HFFc6 (cell line): ENCODE measurements at regions not wholly inside any gene's neighbourhood (a gene's known extent, or its start where the extent isn't known, plus 50 kb on each side); places are given as distances from the start of the nearest gene placed in this dataset.
"Not testable (repeated sequence)": the region's sequence is repeated elsewhere in the genome, so short reads cannot be mapped to it uniquely, and the experiment has no call there.

Experiments used
- DNase-seq: peaks from one replicate; pipeline ENCODE4 v3.0.0-alpha.2; 2018
- H3K27ac Mint-ChIP-seq: 2 replicates; pipeline ENCODE4 v1.8.0; 2020; ENCODE audit warnings: mild to moderate bottlenecking, mixed read lengths
- H3K27me3 Mint-ChIP-seq: 2 replicates; pipeline ENCODE4 v1.8.0; 2021; ENCODE audit warnings: mild to moderate bottlenecking, moderate library complexity, mixed read lengths; ENCODE audit not compliant: insufficient read depth
- H3K36me3 Mint-ChIP-seq: 2 replicates; pipeline ENCODE4 v1.8.0; 2021; ENCODE audit warnings: low read depth, mixed read lengths
- H3K4me1 Mint-ChIP-seq: 2 replicates; pipeline ENCODE4 v1.8.0; 2020; ENCODE audit warnings: low read depth, mixed read lengths
- H3K4me3 Mint-ChIP-seq: 2 replicates; pipeline ENCODE4 v1.8.0; 2020; ENCODE audit warnings: mild to moderate bottlenecking, moderate library complexity, mixed read lengths
- H3K9me3 Mint-ChIP-seq: 2 replicates; pipeline ENCODE4 v1.8.0; 2020; ENCODE audit warnings: mild to moderate bottlenecking, mixed read lengths
- TF ChIP-seq, protein P1 (sequence below): fragments of 200-600 bp; sonication (generic); IDR thresholded peaks from 2 replicates; pipeline ENCODE4 v1.5.0; 2021; ENCODE audit warnings: antibody characterized with exemption, mild to moderate bottlenecking

DNA sequence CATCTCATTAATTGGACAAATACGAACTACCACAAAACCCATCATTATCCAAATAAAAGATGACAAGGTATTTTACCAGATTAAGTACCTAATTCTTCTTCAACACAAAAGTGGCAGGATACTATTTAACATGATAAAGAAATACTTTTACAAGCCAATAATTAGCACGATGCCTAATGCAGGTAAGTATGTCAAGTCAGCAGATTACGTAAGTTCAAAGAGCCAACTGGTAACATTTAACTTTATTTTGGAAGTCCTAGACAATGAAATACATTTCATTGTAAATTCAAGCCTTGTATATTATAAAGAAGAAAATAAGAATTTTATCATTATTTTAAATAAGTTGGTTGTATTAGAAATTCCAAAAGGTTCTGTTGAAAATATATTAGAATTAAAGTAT lies 535.3 kb upstream of the SOX9 start:
- DNase-seq = no peak
- H3K36me3 Mint-ChIP-seq = no peaks in the 10 kb centered on the region
- peaks cover 10% of the 10 kb centered on the region; the same call in 1 of the 2 replicates for H3K4me1 Mint-ChIP-seq
- H3K9me3 Mint-ChIP-seq = no peaks in the 10 kb centered on the region
- TF ChIP-seq, protein P1, sequence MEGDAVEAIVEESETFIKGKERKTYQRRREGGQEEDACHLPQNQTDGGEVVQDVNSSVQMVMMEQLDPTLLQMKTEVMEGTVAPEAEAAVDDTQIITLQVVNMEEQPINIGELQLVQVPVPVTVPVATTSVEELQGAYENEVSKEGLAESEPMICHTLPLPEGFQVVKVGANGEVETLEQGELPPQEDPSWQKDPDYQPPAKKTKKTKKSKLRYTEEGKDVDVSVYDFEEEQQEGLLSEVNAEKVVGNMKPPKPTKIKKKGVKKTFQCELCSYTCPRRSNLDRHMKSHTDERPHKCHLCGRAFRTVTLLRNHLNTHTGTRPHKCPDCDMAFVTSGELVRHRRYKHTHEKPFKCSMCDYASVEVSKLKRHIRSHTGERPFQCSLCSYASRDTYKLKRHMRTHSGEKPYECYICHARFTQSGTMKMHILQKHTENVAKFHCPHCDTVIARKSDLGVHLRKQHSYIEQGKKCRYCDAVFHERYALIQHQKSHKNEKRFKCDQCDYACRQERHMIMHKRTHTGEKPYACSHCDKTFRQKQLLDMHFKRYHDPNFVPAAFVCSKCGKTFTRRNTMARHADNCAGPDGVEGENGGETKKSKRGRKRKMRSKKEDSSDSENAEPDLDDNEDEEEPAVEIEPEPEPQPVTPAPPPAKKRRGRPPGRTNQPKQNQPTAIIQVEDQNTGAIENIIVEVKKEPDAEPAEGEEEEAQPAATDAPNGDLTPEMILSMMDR = no peak
- no peak overlapping the region for H3K27ac Mint-ChIP-seq
- no peaks in the 10 kb centered on the region; the same call in 1 of the 2 replicates for H3K27me3 Mint-ChIP-seq
- H3K4me3 Mint-ChIP-seq = no peak overlapping the region

DNA sequence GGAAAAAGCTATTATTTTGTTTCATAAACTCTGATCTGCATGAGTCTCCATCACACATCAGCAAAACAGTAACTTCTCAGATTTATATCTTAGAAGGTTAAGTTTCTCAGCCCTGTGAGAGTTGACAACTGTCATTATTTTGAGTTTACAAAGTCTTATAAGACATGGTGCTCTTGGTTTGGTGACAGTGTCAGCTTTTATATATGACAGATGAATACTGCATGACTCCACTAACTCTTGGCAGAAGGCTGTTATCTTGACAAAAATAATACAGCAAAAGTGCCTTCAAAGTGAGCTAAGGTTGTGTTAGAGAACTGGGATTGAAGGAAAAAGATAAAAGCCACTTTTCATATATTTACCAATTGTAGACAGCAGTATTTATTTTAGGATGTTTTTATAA lies 528.4 kb upstream of the SOX9 start:
- Mint-ChIP-seq H3K36me3 (no peaks in the 10 kb centered on the region), H3K27me3 (no peaks in the 10 kb centered on the region; the same call in 1 of the 2 replicates), H3K9me3 (no peaks in the 10 kb centered on the region), H3K4me1 (peaks cover 10% of the 10 kb centered on the region; the same call in 1 of the 2 replicates), H3K27ac (no peak overlapping the region), H3K4me3 (no peak overlapping the region)
- DNase-seq = no peak
- TF ChIP-seq, protein P1 = no peak

- no peak overlapping the region for H3K4me3 Mint-ChIP-seq
- H3K9me3 Mint-ChIP-seq = no peaks in the 10 kb centered on the region
- peaks cover 10% of the 10 kb centered on the region; the same call in 1 of the 2 replicates for H3K4me1 Mint-ChIP-seq
- H3K27ac Mint-ChIP-seq = no peak overlapping the region
- no peaks in the 10 kb centered on the region for H3K36me3 Mint-ChIP-seq
- H3K27me3 Mint-ChIP-seq = no peaks in the 10 kb centered on the region; the same call in 1 of the 2 replicates
- no peak for DNase-seq
- TF ChIP-seq, protein P1 = no peak
These were observed 527.7 kb upstream of the SOX9 start for GRCh38 chr17:71593078-71593477.

DNA sequence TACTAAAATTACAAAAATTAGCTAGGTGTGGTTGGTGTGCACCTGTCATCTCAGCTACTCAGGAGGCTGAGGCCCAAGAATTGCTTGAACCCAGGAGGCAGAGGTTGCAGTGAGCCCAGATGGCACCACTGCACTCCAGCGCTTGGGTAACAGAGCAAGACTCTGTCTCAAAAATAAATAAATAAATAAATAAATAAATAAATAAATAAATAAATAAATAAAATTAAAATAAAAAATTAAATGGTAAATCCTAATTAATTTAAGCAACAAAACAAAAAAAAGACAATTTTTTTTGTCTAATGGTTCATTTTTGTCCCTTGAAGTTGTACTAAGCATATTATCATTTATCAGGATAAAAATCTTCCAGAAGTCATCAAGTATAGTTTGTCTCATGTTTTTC lies 521.2 kb upstream of the SOX9 start:
- peaks cover 17% of the 10 kb centered on the region; the same call in 1 of the 2 replicates for H3K4me1 Mint-ChIP-seq
- H3K27ac Mint-ChIP-seq, H3K36me3 Mint-ChIP-seq, DNase-seq, H3K9me3 Mint-ChIP-seq, H3K4me3 Mint-ChIP-seq, H3K27me3 Mint-ChIP-seq: not testable (repeated sequence)

- Mint-ChIP-seq H3K27me3 (peaks cover 1% of the 10 kb centered on the region; the same call in 1 of the 2 replicates), H3K9me3 (no peaks in the 10 kb centered on the region), H3K4me3 (peak overlapping the region; percentile 40; the same call in 1 of the 2 replicates), H3K36me3 (no peaks in the 10 kb centered on the region), H3K27ac (peak overlapping the region; percentile 35; the same call in 1 of the 2 replicates), H3K4me1 (peaks cover 17% of the 10 kb centered on the region; the same call in 1 of the 2 replicates)
- TF ChIP-seq, protein P1 = no peak
- DNase-seq = no peak
These were observed 520.6 kb upstream of the SOX9 start for GRCh38 chr17:71600137-71600789.

- H3K27ac Mint-ChIP-seq = no peak overlapping the region
- peaks cover 17% of the 10 kb centered on the region; the same call in 1 of the 2 replicates for H3K4me1 Mint-ChIP-seq
- H3K36me3 Mint-ChIP-seq = no peaks in the 10 kb centered on the region
These were observed 518.8 kb upstream of the SOX9 start for GRCh38 chr17:71601894-71602504.

More at GRCh38 chr17:71601894-71602504, 518.8 kb upstream of the SOX9 start:
- Mint-ChIP-seq H3K9me3 (no peaks in the 10 kb centered on the region), H3K4me3 (no peak overlapping the region), H3K27me3 (peaks cover 1% of the 10 kb centered on the region; the same call in 1 of the 2 replicates)
- TF ChIP-seq, protein P1 = no peak
- DNase-seq = no peak
